ENCODE measurements at regions not wholly inside any gene's neighbourhood (a gene's known extent, or its start where the extent isn't known, plus 50 kb on each side); places are given as distances from the start of the nearest gene placed in this dataset.

DNA sequence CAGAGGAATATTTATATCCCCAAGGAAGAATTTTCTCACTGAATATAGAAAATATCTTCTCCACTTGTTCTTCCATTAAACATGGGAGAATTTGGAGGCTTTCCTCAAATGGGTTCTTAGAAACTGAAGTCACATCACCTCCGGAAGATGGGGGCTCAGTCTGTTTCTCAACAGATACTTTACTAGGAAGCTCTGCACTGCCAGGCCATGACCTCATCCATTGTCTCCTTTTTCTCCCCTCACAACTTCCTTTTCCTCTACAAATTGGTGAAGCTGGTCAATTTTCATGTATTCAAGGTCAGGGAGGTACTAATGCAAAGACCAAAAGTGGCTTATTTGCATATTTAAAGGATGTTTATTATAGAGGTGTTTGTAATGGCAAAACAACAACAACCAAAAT lies 173.1 kb downstream of the RNF152 start:
- no peaks in the 10 kb centered on the region for H3K36me3 ChIP-seq
- no peaks in the 10 kb centered on the region for H3K4me1 ChIP-seq
- H3K27ac ChIP-seq: no peak overlapping the region
- H3K4me3 ChIP-seq: no peak overlapping the region
- no peak for DNase-seq
- TF ChIP-seq, protein P1, sequence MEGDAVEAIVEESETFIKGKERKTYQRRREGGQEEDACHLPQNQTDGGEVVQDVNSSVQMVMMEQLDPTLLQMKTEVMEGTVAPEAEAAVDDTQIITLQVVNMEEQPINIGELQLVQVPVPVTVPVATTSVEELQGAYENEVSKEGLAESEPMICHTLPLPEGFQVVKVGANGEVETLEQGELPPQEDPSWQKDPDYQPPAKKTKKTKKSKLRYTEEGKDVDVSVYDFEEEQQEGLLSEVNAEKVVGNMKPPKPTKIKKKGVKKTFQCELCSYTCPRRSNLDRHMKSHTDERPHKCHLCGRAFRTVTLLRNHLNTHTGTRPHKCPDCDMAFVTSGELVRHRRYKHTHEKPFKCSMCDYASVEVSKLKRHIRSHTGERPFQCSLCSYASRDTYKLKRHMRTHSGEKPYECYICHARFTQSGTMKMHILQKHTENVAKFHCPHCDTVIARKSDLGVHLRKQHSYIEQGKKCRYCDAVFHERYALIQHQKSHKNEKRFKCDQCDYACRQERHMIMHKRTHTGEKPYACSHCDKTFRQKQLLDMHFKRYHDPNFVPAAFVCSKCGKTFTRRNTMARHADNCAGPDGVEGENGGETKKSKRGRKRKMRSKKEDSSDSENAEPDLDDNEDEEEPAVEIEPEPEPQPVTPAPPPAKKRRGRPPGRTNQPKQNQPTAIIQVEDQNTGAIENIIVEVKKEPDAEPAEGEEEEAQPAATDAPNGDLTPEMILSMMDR (IDR thresholded peaks at IDR 0.05): no peak
- intact Hi-C loops (cut with DNase I; ENCODE audit: low total_unique reads): no loop called here
- no peaks in the 10 kb centered on the region for H3K9me3 ChIP-seq
- no peaks in the 10 kb centered on the region for H3K27me3 ChIP-seq

DNA sequence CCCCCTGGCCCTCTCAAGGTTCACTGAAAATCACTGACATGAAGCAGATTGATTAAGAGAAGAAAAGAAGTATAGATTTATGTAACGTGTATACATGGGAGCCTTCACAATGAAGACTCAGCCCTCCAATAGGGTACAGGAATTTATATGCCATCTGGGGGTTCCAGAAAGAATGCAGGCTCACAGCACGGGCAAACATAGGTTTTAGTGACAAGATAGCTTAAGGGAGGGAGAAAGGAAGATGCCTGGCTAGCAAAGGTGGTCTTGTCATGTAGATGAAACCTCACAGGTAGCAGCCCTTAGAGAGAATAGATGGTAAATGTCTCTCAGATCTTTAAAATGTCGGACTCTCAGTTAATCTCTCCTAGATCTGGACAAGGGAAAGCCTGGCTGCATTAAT lies 173.9 kb downstream of the RNF152 start:
- Histone ChIP-seq H3K9me3 (no peaks in the 10 kb centered on the region), H3K27me3 (no peaks in the 10 kb centered on the region), H3K36me3 (no peaks in the 10 kb centered on the region), H3K27ac (no peak overlapping the region), H3K4me3 (no peak overlapping the region), H3K4me1 (no peaks in the 10 kb centered on the region)
- TF ChIP-seq, protein P1 (IDR thresholded peaks at IDR 0.05): no peak
- DNase-seq: no peak
- intact Hi-C loops (cut with DNase I; ENCODE audit: low total_unique reads): no loop called here

DNA sequence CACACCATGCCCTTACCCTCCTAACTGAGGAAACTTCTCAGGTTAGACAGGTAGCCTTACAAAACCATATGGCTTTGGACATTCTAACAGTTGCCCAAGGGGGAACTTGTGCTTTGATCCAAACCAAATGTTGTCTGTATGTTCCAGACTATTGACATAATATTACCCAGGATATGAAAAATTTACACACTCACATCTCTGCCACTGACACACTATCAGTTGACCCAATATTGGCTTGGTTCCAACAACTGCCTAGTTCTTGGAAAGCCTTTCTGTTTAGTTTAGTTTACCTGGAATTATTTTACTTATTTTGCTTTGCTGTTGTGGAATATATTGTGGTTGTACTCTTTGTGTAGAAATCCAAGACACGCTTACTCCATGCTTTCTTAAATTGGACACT lies 178.4 kb downstream of the RNF152 start:
- TF ChIP-seq, protein P1 (IDR thresholded peaks at IDR 0.05): no peak
- H3K4me1 ChIP-seq: no peaks in the 10 kb centered on the region
- no peaks in the 10 kb centered on the region for H3K27me3 ChIP-seq
- H3K4me3 ChIP-seq: no peak overlapping the region
- intact Hi-C loops (cut with DNase I; ENCODE audit: low total_unique reads): no loop called here
- no peak overlapping the region for H3K27ac ChIP-seq
- no peaks in the 10 kb centered on the region for H3K9me3 ChIP-seq
- DNase-seq: no peak
- no peaks in the 10 kb centered on the region for H3K36me3 ChIP-seq

DNA sequence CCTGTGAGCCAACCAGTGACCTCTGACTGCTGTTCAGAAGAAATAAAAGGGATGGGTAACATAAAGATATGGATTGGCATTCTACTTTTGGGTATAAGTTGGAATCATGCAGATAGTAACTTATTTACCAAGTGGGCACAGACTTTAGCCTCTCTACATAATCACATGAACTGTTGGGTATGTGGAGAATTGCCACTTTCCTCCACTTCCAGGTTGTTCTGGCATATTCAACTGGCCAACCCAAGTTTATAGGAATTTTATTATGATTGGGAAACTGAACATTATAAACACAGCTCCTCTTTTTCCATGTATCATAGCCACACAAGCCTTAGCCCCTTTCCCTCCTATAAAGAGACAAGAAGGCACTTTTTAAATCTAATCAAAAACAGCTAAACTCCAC lies 179.3 kb downstream of the RNF152 start:
- Histone ChIP-seq H3K27me3 (no peaks in the 10 kb centered on the region), H3K36me3 (no peaks in the 10 kb centered on the region), H3K27ac (no peak overlapping the region), H3K9me3 (no peaks in the 10 kb centered on the region), H3K4me3 (no peak overlapping the region), H3K4me1 (no peaks in the 10 kb centered on the region)
- intact Hi-C loops (cut with DNase I; ENCODE audit: low total_unique reads): no loop called here
- TF ChIP-seq, protein P1 (IDR thresholded peaks at IDR 0.05): no peak
- no peak for DNase-seq

DNA sequence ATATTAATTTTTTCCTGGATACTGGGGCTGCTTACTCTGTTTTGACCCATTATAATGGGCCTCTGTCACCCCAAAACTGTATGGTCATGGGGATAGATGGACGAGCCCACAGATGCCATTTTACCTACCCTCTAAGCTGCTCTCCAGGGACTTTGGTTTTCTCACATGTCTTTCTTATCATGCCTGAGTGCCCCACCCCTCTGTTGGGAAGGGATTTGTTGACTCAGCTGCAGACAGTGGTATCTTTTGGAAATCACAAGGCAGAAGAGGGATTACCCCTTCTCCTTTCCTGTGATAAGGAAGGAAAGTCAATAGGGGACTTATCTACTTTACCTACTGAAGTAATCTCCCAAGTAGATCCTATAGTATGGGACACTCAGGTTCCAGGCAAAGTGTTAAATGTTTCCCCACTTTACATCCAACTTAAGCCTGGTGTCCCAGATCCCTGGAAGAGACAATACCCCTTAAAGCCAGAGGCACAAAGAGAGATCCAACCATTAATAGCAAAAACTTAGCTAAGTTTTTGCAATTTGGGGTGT lies 182.7 kb downstream of the RNF152 start:
- H3K27me3 ChIP-seq: no peaks in the 10 kb centered on the region
- TF ChIP-seq, protein P1 (IDR thresholded peaks at IDR 0.05): no peak
- no peak overlapping the region for H3K27ac ChIP-seq
- intact Hi-C loops (cut with DNase I; ENCODE audit: low total_unique reads): no loop called here
- peaks cover 0 to 3% (median 0%) of the 10 kb centered on the region in 4 donors for H3K4me1 ChIP-seq
- no peak overlapping the region for H3K4me3 ChIP-seq
- H3K9me3 ChIP-seq: no peaks in the 10 kb centered on the region
- no peaks in the 10 kb centered on the region for H3K36me3 ChIP-seq
- DNase-seq: no peak

All from tibial artery (tissue), 4 donors.